ENCODE measurements at regions not wholly inside any gene's neighbourhood (a gene's known extent, or its start where the extent isn't known, plus 50 kb on each side); places are given as distances from the start of the nearest gene placed in this dataset.
"Not testable (repeated sequence)": the region's sequence is repeated elsewhere in the genome, so short reads cannot be mapped to it uniquely, and the experiment has no call there.

DNA sequence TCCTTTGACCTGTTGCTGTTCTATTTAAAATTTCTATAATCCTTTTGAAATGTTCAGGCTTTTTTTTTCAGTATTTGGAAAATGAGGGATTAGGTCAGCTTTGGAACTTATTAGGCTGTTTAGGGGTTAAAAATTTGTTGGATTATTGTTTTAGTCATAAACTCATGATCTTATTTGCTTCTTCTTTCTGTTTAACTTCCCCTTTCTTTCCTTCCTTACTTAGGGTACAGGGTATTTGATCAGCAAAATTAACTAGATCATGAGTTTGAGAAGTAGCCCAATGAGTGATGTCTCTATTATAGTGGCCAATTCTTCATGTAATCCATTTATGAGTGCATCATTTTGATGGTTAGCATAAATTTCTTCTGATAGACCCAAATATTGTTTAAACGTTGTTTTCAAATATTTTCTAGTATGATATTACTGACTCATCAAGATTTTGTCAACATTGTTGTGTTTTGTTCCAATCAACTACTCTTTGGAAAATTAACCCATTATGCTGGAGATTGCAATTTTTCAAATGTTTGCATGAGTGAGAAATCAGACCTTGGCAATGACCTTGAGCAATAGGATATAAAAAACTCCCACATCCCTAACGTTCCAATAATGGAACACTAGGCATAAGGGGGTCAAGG, 94.4 kb downstream of the OTOR start:
- H3K27ac Mint-ChIP-seq = no peak overlapping the region
- no peaks in the 10 kb centered on the region for H3K9me3 Mint-ChIP-seq
- no peaks in the 10 kb centered on the region for H3K36me3 Mint-ChIP-seq (ENCODE audit: low read depth)
- no peaks in the 10 kb centered on the region for H3K4me1 Mint-ChIP-seq (ENCODE audit: low read depth)
- no peak for DNase-seq
- peaks cover 3% of the 10 kb centered on the region for H3K27me3 Mint-ChIP-seq
- H3K4me3 Mint-ChIP-seq = no peak overlapping the region

DNA sequence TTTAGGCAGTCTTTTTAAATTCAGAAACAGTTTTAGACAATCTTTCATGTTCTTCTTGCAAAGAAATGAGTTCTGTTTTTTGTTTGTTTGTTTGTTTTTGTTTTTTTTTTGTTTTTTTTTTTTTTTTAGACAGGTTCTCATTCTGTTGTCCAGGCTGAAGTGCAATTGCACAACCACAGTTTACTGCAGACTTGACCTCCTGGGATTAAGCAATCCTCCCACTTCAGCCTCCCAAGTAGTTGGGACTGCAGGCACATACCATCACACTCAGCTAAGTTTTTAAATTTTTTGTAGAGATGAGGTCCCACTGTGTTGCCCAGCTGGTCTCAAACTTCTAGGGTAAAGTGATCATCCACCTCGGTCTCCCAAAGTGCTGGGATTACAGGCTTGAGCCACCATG, 96.2 kb downstream of the OTOR start:
- no peak overlapping the region for H3K27ac Mint-ChIP-seq
- H3K27me3 Mint-ChIP-seq = peaks cover 3% of the 10 kb centered on the region
- H3K4me3 Mint-ChIP-seq = no peak overlapping the region
- no peaks in the 10 kb centered on the region for H3K9me3 Mint-ChIP-seq
- H3K36me3 Mint-ChIP-seq (ENCODE audit: low read depth) = no peaks in the 10 kb centered on the region
- DNase-seq = no peak
- no peaks in the 10 kb centered on the region for H3K4me1 Mint-ChIP-seq (ENCODE audit: low read depth)

DNA sequence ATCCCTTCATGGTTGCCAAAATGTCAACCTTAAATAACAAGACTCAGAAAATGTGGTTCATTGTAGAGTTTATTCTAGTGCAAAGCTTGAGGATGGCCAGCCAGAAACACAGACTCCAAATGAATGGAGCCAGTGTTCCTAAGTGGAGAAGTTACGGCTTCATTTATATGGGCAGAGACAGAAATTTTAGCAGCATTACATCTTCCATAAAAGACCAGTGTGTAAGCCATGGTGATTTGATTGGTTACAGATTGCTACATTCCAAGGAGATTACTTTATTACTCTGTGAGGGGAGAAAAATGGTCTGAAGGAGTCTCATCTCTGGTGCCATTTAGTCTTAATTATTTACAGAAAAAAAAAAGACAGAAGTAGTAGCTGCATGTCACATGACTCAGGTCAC, 97.8 kb downstream of the OTOR start:
- no peak for DNase-seq
- Mint-ChIP-seq H3K4me1 (ENCODE audit: low read depth) (no peaks in the 10 kb centered on the region), H3K36me3 (ENCODE audit: low read depth) (no peaks in the 10 kb centered on the region), H3K27me3 (peaks cover 3% of the 10 kb centered on the region), H3K27ac (no peak overlapping the region), H3K4me3 (no peak overlapping the region), H3K9me3 (no peaks in the 10 kb centered on the region)

DNA sequence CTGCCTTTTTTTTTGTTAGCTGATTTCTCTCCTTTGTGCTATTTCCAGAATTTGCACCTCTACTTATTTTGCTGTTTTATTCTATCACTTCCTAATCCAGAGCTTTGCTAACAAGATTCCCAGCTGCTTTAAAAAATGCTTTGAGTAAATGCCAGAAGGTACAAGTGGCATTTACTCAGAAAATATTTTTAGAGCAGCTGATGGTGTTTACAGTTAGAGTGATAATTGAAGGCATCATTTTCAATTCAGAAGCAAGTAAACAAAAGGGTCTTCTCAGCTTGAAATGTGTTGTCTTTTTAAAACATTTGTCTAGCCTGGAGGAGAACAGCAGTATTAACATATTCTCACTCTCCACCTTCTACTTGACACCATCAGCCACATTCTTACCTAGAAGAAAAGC, 99.9 kb downstream of the OTOR start:
- H3K27ac Mint-ChIP-seq = no peak overlapping the region
- H3K27me3 Mint-ChIP-seq = peaks cover 3% of the 10 kb centered on the region
- H3K9me3 Mint-ChIP-seq = no peaks in the 10 kb centered on the region
- H3K4me1 Mint-ChIP-seq (ENCODE audit: low read depth) = no peaks in the 10 kb centered on the region
- H3K36me3 Mint-ChIP-seq (ENCODE audit: low read depth) = no peaks in the 10 kb centered on the region
- no peak overlapping the region for H3K4me3 Mint-ChIP-seq
- DNase-seq = no peak

DNA sequence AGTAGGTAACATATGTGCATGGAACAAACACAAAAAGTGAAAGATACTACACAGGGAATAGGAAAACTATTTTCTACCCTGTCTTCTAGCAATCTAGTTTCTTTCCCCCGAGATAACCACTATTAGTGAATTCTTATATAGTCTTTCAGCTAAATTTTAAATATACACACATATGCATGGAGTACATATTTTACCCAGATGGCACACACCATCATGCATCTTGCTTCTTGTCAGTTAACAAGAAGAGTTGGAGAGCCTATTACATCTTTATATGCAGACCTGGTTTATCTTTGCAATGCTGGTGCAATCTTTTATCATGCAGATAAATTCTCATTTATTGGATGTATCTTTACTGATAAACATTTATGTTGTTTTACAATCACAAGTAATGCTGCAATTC, 100.4 kb downstream of the OTOR start:
- H3K27me3 Mint-ChIP-seq = no peaks in the 10 kb centered on the region
- no peaks in the 10 kb centered on the region for H3K4me1 Mint-ChIP-seq (ENCODE audit: low read depth)
- no peaks in the 10 kb centered on the region for H3K9me3 Mint-ChIP-seq
- H3K27ac Mint-ChIP-seq = no peak overlapping the region
- no peak for DNase-seq
- H3K4me3 Mint-ChIP-seq = no peak overlapping the region
- H3K36me3 Mint-ChIP-seq (ENCODE audit: low read depth) = no peaks in the 10 kb centered on the region

DNA sequence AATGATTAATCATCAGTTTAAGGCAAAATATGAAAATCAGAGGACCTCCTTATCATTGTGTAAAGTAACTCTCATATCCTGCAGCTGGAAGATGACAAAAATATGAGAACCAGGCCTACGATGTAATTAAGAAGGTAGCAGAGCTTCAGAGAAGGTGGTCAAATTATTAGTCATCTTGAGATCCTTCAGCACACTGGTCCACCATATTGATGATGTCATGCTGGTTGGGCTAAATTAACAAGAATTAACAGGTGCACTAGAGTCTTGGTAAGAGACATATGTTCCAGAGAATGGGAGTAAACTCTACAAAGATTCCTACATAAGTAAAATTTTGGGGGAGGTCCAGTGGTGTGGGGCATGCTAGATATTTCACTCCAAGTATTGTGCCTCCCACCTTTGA, 112.8 kb downstream of the OTOR start:
- Mint-ChIP-seq H3K4me1 (ENCODE audit: low read depth) (no peaks in the 10 kb centered on the region), H3K27me3 (peaks cover 9% of the 10 kb centered on the region), H3K36me3 (ENCODE audit: low read depth) (no peaks in the 10 kb centered on the region), H3K9me3 (peaks cover 7% of the 10 kb centered on the region), H3K27ac (no peak overlapping the region), H3K4me3 (no peak overlapping the region)
- no peak for DNase-seq

DNA sequence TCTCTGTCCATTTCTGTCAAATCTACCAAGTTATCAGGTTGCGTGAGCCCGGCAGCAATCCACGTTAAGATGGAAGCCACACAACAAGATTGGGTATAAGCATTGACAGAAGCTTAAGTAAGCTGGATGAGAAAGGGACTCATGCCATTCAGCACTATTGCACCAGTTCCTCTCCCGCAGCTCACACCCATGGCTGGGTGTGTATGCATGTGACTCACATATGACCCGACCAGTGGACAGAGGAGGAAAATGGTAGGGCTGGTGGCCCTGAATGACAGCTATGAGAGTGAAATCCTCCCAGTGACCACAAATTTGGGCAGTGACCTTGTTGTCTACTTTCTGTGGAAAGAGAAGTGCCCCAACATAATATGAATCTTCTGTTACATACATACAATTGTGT, 113.5 kb downstream of the OTOR start:
- no peak for DNase-seq
- Mint-ChIP-seq H3K9me3 (peaks cover 5% of the 10 kb centered on the region), H3K4me1 (ENCODE audit: low read depth) (no peaks in the 10 kb centered on the region), H3K4me3 (no peak overlapping the region), H3K27ac (no peak overlapping the region), H3K36me3 (ENCODE audit: low read depth) (no peaks in the 10 kb centered on the region), H3K27me3 (peaks cover 9% of the 10 kb centered on the region)

DNA sequence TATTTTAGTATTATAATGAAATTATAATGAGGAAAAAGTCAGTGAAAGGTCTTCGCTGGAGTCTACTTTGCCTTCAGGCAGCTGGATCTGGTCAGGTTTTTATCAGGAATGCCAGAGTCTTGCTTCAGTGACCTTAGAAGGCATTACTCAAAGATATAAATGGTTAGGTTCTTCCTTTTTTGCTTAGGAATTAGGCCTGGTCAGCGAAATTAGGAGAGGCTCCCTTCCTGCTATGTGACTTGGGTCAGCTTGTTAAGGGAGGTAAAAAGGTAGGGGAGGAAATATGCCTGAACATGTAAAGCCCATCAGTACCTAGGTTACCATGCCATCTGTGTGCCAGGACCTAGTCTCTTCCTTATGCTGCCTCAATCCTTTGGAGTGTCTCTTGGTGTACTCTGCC, 115.1 kb downstream of the OTOR start:
- H3K27me3 Mint-ChIP-seq = no peaks in the 10 kb centered on the region
- H3K4me1 Mint-ChIP-seq (ENCODE audit: low read depth) = no peaks in the 10 kb centered on the region
- no peak for DNase-seq
- H3K4me3 Mint-ChIP-seq = no peak overlapping the region
- H3K9me3 Mint-ChIP-seq = no peaks in the 10 kb centered on the region
- H3K36me3 Mint-ChIP-seq (ENCODE audit: low read depth) = no peaks in the 10 kb centered on the region
- H3K27ac Mint-ChIP-seq = no peak overlapping the region

DNA sequence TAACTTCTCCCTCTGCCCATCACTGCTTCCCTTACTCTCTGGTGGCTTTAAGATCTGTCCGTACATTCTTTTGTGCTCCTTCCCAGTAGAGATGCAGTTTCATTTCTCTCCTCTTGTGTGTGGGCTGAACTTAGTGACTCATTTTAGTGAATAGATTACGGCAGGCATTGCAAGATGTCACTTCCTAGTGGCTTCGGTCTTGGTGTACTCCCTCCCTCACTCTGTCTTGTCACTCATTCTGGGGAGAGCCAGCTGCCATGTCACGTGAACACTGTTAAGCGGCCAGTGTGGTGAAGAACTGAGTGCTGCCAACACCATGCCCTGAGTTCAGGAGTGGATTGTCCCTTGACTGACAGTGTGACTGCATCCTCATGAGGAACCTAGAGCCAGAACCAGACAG, 115.9 kb downstream of the OTOR start:
- Mint-ChIP-seq H3K9me3 (no peaks in the 10 kb centered on the region), H3K4me1 (ENCODE audit: low read depth) (no peaks in the 10 kb centered on the region), H3K27me3 (no peaks in the 10 kb centered on the region), H3K36me3 (ENCODE audit: low read depth) (no peaks in the 10 kb centered on the region), H3K4me3 (no peak overlapping the region), H3K27ac (no peak overlapping the region)
- DNase-seq = no peak

DNA sequence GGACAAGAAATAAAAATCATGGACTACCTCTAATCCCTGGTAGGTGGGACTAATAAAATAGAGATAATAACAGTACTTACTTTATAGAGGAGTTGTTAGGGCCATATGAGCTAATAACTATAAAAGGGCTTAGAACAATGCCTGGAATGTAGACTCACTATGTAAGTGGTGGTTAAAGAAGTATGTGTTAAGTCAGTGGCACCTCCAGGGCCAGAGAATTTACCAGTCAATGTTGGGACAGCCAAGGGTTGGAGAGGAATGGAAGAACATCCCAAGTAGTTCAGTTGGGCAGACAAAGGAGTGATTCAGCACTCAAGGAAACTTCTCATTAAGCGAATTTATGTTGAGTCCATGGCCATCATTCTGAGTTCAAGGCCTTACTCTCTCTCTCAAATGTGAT, 116.8 kb downstream of the OTOR start:
- no peaks in the 10 kb centered on the region for H3K27me3 Mint-ChIP-seq
- no peaks in the 10 kb centered on the region for H3K9me3 Mint-ChIP-seq
- no peaks in the 10 kb centered on the region for H3K36me3 Mint-ChIP-seq (ENCODE audit: low read depth)
- no peaks in the 10 kb centered on the region for H3K4me1 Mint-ChIP-seq (ENCODE audit: low read depth)
- DNase-seq = no peak
- no peak overlapping the region for H3K4me3 Mint-ChIP-seq
- H3K27ac Mint-ChIP-seq = no peak overlapping the region

DNA sequence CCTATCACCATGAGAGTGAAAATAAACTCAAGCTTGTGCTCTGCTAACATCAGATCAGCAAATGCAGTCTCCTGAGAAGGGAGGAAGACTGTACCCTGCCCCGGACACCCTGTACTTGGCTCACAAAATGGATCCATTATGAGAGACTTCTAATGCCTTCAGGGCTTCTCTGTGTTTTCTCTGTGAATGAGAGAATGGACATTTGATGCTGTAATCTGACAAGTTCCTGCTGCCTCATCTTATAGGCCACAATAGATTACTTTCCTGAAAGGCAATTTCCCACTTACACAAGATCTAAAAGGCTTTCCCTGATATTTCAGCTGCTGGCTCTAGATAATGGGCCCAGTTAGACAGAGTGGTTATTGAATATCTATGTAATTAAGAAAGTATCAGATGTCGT, 117.2 kb downstream of the OTOR start:
- DNase-seq = no peak
- no peaks in the 10 kb centered on the region for H3K27me3 Mint-ChIP-seq
- H3K36me3 Mint-ChIP-seq (ENCODE audit: low read depth) = no peaks in the 10 kb centered on the region
- H3K4me1 Mint-ChIP-seq (ENCODE audit: low read depth) = no peaks in the 10 kb centered on the region
- H3K27ac Mint-ChIP-seq = no peak overlapping the region
- no peak overlapping the region for H3K4me3 Mint-ChIP-seq
- H3K9me3 Mint-ChIP-seq = no peaks in the 10 kb centered on the region

DNA sequence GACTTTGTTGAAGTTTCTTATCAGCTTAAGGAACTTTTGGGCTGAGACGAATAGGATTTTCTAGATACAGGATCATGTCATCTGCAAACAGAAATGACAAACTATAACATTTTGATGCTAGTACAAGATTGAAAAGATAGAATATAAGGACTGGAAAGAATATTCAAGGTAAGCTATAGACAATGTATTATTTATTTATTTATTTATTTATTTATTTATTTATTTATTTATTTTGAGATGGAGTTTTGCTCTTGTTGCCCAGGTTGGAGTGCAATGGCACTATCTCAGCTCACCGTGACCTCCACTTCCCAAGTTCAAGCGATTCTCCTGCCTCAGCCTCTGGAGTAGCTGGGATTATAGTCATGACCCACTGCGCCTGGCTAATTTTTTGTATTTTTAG, 125.0 kb downstream of the OTOR start:
- H3K27me3 Mint-ChIP-seq; DNase-seq; H3K4me1 Mint-ChIP-seq (ENCODE audit: low read depth); H3K9me3 Mint-ChIP-seq; H3K36me3 Mint-ChIP-seq (ENCODE audit: low read depth); H3K27ac Mint-ChIP-seq; H3K4me3 Mint-ChIP-seq: not testable (repeated sequence)

DNA sequence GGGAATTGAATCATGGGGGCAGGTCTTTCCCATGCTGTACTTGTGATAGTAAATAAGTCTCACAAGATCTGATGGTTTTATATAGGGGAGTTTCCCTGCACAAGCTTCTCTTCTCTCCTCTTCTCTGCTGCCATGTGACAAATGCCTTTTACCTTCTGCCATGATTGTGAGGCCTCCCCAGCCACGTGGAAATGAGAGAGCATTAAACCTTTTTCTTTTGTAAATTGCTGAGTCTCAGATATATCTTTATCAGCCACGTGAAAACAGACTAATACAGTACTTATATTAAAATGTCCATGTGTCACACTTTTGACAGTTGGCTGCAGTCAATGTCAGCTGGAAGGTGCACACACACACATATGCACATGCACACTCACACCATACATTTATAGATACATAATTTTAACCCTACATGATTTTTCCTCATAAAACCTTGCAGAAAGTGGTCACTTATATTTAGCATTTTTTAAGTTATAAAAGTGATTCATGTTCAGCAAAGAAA, 128.9 kb downstream of the OTOR start:
- peaks cover 3% of the 10 kb centered on the region for H3K9me3 Mint-ChIP-seq
- no peak for DNase-seq
- no peak overlapping the region for H3K4me3 Mint-ChIP-seq
- no peaks in the 10 kb centered on the region for H3K4me1 Mint-ChIP-seq (ENCODE audit: low read depth)
- no peaks in the 10 kb centered on the region for H3K27me3 Mint-ChIP-seq
- H3K27ac Mint-ChIP-seq = no peak overlapping the region
- no peaks in the 10 kb centered on the region for H3K36me3 Mint-ChIP-seq (ENCODE audit: low read depth)

DNA sequence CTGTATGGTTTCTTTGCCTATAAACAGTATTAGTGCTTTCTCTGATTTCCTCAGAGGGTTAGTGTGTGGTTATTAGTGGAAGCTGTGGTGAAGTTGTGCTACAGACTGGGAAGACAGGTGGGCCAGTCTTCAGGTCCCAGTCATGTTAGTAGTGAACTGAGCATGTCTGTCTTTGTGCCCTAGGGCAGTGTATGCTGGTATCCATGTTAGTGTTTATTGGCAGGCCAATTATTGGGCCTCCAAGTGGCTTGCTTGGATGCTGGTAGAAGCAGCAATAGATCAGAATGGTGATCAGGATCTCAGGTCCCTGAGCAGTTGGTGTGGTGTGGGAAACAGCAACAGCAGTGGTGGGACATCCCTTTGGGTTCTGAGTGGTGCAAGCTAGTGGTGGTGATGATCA, 137.6 kb downstream of the OTOR start:
- no peaks in the 10 kb centered on the region for H3K4me1 Mint-ChIP-seq (ENCODE audit: low read depth)
- no peaks in the 10 kb centered on the region for H3K36me3 Mint-ChIP-seq (ENCODE audit: low read depth)
- DNase-seq = no peak
- H3K4me3 Mint-ChIP-seq = no peak overlapping the region
- H3K9me3 Mint-ChIP-seq = no peaks in the 10 kb centered on the region
- peaks cover 8% of the 10 kb centered on the region for H3K27me3 Mint-ChIP-seq
- H3K27ac Mint-ChIP-seq = no peak overlapping the region

DNA sequence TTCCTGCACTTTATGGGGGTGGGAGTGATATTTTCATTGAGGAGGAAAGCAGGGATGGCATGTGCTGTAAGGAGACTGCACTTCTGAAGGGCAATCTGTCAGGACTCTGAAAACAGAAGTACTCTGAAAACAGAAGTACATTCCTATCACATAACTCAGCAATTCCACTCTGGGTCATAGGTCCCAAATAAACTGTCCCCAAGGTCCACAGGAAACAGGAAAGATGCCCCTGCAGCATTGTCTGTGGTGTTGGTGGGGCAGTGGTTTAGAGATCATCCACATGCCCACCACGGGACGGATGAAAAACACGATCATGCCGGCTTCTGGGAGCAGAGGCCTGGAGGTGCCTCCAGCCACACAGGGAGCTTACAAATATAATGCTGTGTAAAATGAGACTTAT, 150.3 kb downstream of the OTOR start:
- no peak overlapping the region for H3K4me3 Mint-ChIP-seq
- H3K27ac Mint-ChIP-seq = no peak overlapping the region
- no peaks in the 10 kb centered on the region for H3K27me3 Mint-ChIP-seq
- DNase-seq = no peak
- no peaks in the 10 kb centered on the region for H3K36me3 Mint-ChIP-seq (ENCODE audit: low read depth)
- H3K4me1 Mint-ChIP-seq (ENCODE audit: low read depth) = no peaks in the 10 kb centered on the region
- no peaks in the 10 kb centered on the region for H3K9me3 Mint-ChIP-seq

DNA sequence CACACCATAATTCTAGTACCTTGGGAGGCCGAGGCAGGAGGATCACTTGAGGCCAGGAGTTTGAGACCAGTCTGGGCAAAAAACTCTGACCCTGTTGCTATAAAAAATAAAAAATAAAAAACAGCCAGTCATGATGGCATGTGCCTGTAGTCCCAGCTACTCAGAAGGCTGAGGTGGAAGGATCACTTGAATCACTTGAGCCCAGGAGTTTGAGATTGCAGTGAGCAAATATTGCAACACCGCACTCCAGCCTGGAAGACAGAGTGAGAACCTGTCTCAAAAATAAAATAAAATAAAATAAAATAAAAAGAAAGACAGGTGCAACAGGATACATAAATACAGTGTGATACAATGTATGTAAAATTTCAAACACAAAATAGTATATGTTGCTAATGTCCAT, 154.5 kb downstream of the OTOR start:
- Mint-ChIP-seq H3K27ac (no peak overlapping the region), H3K4me3 (no peak overlapping the region), H3K27me3 (no peaks in the 10 kb centered on the region), H3K36me3 (ENCODE audit: low read depth) (no peaks in the 10 kb centered on the region), H3K4me1 (ENCODE audit: low read depth) (no peaks in the 10 kb centered on the region), H3K9me3 (no peaks in the 10 kb centered on the region)
- no peak for DNase-seq

Measured in activated T-cell treated with anti-CD3 and anti-CD28 coated beads, Interleukin-2, amount 50 U/mL, for 24 hours (primary cell).